Stomach (tissue), 8 donors: ENCODE measurements at regions not wholly inside any gene's neighbourhood (a gene's known extent, or its start where the extent isn't known, plus 50 kb on each side); places are given as distances from the start of the nearest gene placed in this dataset.

ENCODE experiments used
- DNase-seq, 2 donors: peaks; one replicate each; pipeline versions ENCODE4 v3.0.0 to v3.0.0-alpha.2; 2013 to 2019
- H3K27ac ChIP-seq, 5 donors: fragments of 200-600 bp in 4 of 5; sonication (generic) in 4 of 5; one replicate each; pipeline ENCODE4 v1.5.1; 2013 to 2019; ENCODE audit warnings: mild to moderate bottlenecking in 1 of 5, moderate library complexity in 1 of 5
- H3K27me3 ChIP-seq, 3 donors: fragments of 200-600 bp; sonication (generic); one replicate each; pipeline ENCODE4 v1.5.1; 2017 to 2019; ENCODE audit warnings: mixed run types in 1 of 3
- H3K36me3 ChIP-seq, 4 donors: fragments of 200-600 bp; sonication (generic); 1 replicate in 3 of 4; 2 replicates in 1 of 4; pipeline ENCODE4 v1.5.1; 2016 to 2019
- H3K4me1 ChIP-seq, 4 donors: fragments of 200-600 bp; sonication (generic); one replicate each; pipeline ENCODE4 v1.5.1; 2016 to 2019
- H3K4me3 ChIP-seq, 4 donors: fragments of 200-600 bp; sonication (generic) in 3 of 4; one replicate each; pipeline ENCODE4 v1.5.1; 2016 to 2019; ENCODE audit warnings: mild to moderate bottlenecking in 1 of 4
- H3K9me3 ChIP-seq, 4 donors: fragments of 200-600 bp; sonication (generic); one replicate each; pipeline ENCODE4 v1.5.1; 2016 to 2019
- EP300 ChIP-seq: sonication (generic); formaldehyde crosslinking; IDR thresholded peaks from one replicate; pipeline ENCODE4 v1.6.1; 2017; ENCODE audit warnings: antibody characterized with exemption
- POLR2A ChIP-seq, 4 donors: fragments of 450-650 bp; IDR thresholded peaks; one replicate each; pipeline ENCODE4 v1.6.1; 2016; ENCODE audit warnings: antibody characterized with exemption in 4 of 4, control low read depth in 2 of 4, mild to moderate bottlenecking in 1 of 4, moderate library complexity in 1 of 4
- POLR2AphosphoS5 ChIP-seq, 3 donors: sonication (generic); formaldehyde crosslinking; IDR thresholded peaks; one replicate each; pipeline ENCODE4 v1.6.1; 2016; ENCODE audit warnings: antibody characterized with exemption in 3 of 3
- WGBS, 5 donors: extraction: QIAGEN DNeasy Blood & Tissue Kit in 3 of 5; methylation state at CpG; one replicate each; pipeline versions ENCODE4 v1.1.5 to v1.1.7; 2013 to 2018; 5-methylcytosine and 5-hydroxymethylcytosine counted together
- intact Hi-C: fragments of 100-400 bp; cut with DNase I; formaldehyde crosslinking; loops from one replicate; pipeline ENCODE4 v1.15.1; 2023; ENCODE audit warnings: low total_unique reads
- TF ChIP-seq, protein P1 (sequence below), 7 experiments: fragments of 450-650 bp in 4 of 7; fragments of 200-600 bp in 3 of 7; sonication (generic) in 3 of 7; IDR thresholded peaks; one replicate each; pipeline ENCODE4 v1.5.1; 2016 to 2019; ENCODE audit warnings: antibody characterized with exemption in 7 of 7, control low read depth in 2 of 7, mild to moderate bottlenecking in 1 of 7
- donor health status: healthy with polysubstance abuse.
- donor health status: Bipolar disorder and iron deficiency.
- donor health status: healthy.

DNA sequence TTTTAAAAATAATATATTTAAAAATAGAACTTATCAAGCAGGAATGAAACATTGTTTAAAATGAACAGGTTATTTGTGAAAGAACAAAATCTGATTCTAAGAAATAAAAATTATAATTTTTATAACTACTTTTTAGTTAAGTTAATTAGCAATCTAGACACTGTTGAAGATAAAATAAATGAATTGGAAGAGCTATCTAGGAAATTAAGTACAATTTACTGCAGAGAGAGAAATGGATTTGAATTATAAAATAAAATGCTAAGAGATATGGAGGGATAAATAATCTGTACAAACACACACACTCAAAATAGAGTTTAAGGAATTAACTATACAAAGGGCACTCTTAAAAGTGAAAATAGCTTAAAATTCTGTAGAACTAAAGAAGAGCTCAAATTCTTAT lies 1123.1 kb downstream of the PLA2G4A start:
- peaks cover 0 to 36% (median 23%) of the 10 kb centered on the region in 4 donors for H3K9me3 ChIP-seq
- H3K27me3 ChIP-seq, result no peaks in the 10 kb centered on the region
- no peak overlapping the region for H3K27ac ChIP-seq
- no peak overlapping the region for H3K4me3 ChIP-seq
- no peaks in the 10 kb centered on the region for H3K36me3 ChIP-seq
- H3K4me1 ChIP-seq, result no peaks in the 10 kb centered on the region
- no peak for DNase-seq
- intact Hi-C loops, result no loop called here
- TF ChIP-seq POLR2A (IDR thresholded peaks at IDR 0.05) (no peak), POLR2AphosphoS5 (IDR thresholded peaks at IDR 0.05) (no peak), EP300 (no peak)
- TF ChIP-seq, protein P1, sequence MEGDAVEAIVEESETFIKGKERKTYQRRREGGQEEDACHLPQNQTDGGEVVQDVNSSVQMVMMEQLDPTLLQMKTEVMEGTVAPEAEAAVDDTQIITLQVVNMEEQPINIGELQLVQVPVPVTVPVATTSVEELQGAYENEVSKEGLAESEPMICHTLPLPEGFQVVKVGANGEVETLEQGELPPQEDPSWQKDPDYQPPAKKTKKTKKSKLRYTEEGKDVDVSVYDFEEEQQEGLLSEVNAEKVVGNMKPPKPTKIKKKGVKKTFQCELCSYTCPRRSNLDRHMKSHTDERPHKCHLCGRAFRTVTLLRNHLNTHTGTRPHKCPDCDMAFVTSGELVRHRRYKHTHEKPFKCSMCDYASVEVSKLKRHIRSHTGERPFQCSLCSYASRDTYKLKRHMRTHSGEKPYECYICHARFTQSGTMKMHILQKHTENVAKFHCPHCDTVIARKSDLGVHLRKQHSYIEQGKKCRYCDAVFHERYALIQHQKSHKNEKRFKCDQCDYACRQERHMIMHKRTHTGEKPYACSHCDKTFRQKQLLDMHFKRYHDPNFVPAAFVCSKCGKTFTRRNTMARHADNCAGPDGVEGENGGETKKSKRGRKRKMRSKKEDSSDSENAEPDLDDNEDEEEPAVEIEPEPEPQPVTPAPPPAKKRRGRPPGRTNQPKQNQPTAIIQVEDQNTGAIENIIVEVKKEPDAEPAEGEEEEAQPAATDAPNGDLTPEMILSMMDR (IDR thresholded peaks at IDR 0.05), result no peak

DNA sequence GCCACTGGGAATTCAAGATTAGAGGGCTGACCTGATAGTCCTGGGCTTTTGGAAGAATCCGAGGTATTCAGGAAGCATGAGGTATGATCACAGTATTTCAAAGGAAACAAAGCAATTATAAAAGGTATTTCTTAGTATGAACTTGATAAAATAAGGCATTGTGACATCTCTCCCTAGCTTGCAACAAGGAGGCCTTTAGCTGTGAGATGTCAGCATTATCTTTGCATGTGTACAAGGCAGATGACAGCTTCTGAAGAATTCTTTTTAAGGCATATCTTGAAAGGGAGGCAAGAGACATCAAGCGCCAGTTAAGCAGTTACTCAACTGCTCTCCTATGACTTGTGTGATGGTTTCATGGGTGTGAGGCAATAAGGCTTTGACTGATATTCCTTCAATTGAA lies 1123.7 kb downstream of the PLA2G4A start:
- Histone ChIP-seq H3K9me3 (peaks cover 0 to 30% (median 17%) of the 10 kb centered on the region in 4 donors), H3K4me1 (no peaks in the 10 kb centered on the region), H3K27ac (no peak overlapping the region), H3K36me3 (no peaks in the 10 kb centered on the region), H3K27me3 (no peaks in the 10 kb centered on the region), H3K4me3 (no peak overlapping the region)
- intact Hi-C loops, result no loop called here
- no peak for DNase-seq
- WGBS, 5 donors, result 74 to 93% (median 82%) methylated on average over 2 of the region's 2 CpGs
- no peak for TF ChIP-seq EP300
- TF ChIP-seq, protein P1 (IDR thresholded peaks at IDR 0.05), result no peak
- no peak for TF ChIP-seq POLR2AphosphoS5 (IDR thresholded peaks at IDR 0.05)
- TF ChIP-seq POLR2A (IDR thresholded peaks at IDR 0.05), result no peak

DNA sequence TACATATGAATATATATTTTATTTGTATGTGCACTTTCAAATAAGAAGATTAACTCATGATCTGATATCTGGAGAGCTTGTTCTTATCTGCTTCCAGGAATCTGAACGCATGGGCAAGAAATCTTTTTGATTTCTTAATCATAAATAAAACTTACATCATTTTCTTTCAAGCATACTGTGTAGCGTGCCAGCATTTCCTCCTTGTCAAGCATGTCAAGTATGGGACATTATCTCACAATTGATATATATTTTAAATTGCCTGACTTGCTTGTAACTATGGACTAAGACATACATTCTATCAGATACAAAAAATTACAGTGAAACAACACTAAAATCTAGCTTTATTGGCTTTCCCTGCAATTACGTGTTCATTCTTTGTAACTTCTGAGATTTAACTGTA lies 1128.2 kb downstream of the PLA2G4A start:
- Histone ChIP-seq H3K27ac (no peak overlapping the region), H3K36me3 (no peaks in the 10 kb centered on the region), H3K4me3 (no peak overlapping the region), H3K4me1 (no peaks in the 10 kb centered on the region), H3K27me3 (no peaks in the 10 kb centered on the region), H3K9me3 (peaks cover 0 to 13% (median 6%) of the 10 kb centered on the region in 4 donors)
- intact Hi-C loops, result no loop called here
- WGBS, 5 donors, result 39 to 51% (median 46%) methylated on average over 3 of the region's 3 CpGs
- no peak for TF ChIP-seq POLR2AphosphoS5 (IDR thresholded peaks at IDR 0.05)
- no peak for TF ChIP-seq POLR2A (IDR thresholded peaks at IDR 0.05)
- TF ChIP-seq, protein P1 (IDR thresholded peaks at IDR 0.05), result no peak
- DNase-seq, result no peak

DNA sequence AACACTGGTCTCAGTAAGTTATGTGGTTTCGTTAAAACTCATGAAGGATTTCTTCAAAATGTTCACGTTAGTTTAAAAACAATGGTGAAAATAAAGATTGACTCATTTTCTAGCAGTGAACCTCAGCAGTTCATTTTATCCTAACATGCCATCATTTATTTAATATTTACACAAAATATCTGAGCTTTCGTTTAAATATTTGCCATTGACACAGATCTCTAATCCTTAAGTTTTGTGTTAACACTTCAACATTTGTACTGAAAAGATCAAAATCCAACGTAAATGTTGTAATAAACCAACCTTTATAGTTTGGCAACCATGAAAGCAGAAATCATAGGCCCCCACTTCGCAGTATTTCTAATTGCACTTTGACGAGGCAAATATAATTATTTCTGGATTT lies 1129.5 kb downstream of the PLA2G4A start:
- Histone ChIP-seq H3K27ac (no peak overlapping the region), H3K9me3 (peaks cover 0 to 6% (median 2%) of the 10 kb centered on the region in 4 donors), H3K4me3 (no peak overlapping the region), H3K36me3 (no peaks in the 10 kb centered on the region), H3K27me3 (no peaks in the 10 kb centered on the region), H3K4me1 (no peaks in the 10 kb centered on the region)
- no peak for DNase-seq
- 26 to 44% (median 38%) methylated on average over 6 of the region's 6 CpGs for WGBS, 5 donors
- TF ChIP-seq, protein P1 (IDR thresholded peaks at IDR 0.05), result no peak
- TF ChIP-seq POLR2AphosphoS5 (IDR thresholded peaks at IDR 0.05) (no peak), EP300 (no peak), POLR2A (IDR thresholded peaks at IDR 0.05) (no peak)
- intact Hi-C loops, result no loop called here
